ENCODE measurements at regions not wholly inside any gene's neighbourhood (a gene's known extent, or its start where the extent isn't known, plus 50 kb on each side); places are given as distances from the start of the nearest gene placed in this dataset.
"Not testable (repeated sequence)": the region's sequence is repeated elsewhere in the genome, so short reads cannot be mapped to it uniquely, and the experiment has no call there.

DNA sequence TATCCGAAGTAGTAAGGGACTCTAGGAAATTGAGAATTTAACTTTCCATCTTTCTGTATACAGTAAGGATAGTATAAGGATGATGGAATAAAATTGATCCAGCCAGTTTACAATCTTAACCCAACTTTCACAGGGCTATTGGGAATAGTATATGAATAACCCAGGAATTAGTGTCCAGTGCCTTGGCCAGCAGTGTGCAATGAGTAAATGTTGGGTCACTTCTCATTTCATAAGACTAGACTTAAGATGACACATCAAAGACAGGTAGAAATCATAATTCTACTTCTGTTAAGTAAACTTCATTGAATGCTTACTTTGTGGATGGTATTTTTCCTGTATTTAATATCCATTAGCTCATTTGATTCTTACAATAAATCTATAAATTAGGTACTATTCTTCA lies 949.6 kb upstream of the GOT2 start:
- DNase-seq, result no peak

GRCh38 chr16:59665618-59666220 lies 931.6 kb upstream of the GOT2 start:
- no peak for DNase-seq

DNA sequence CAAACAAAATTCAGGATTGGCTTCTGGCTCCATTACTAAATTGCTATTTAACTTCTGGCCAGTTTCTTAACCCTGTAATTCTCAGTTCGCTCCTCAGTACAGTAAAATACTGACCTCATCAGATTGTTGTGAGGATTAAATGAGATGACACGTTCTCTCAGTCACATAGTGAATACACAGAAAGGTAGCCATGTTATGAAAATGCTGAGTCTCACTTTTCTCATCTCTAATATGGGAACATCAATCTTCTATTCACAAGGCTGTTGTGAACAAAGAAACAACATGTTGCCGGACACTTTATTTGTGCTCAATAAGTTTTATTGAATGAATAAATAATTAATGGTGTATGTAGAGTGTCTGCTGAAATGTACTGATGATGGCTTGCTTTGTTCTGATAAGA lies 924.5 kb upstream of the GOT2 start:
- no peak for DNase-seq

- no peak for DNase-seq
Measured at GRCh38 chr16:59655031-59655430, 920.9 kb upstream of the GOT2 start.

GRCh38 chr16:59654455-59654854 lies 920.3 kb upstream of the GOT2 start:
- no peak for DNase-seq

- no peak for DNase-seq
Measured at GRCh38 chr16:59651662-59652061, 917.5 kb upstream of the GOT2 start.

GRCh38 chr16:59645194-59645593 lies 911.1 kb upstream of the GOT2 start:
- no peak for DNase-seq

GRCh38 chr16:59635674-59636073 lies 901.6 kb upstream of the GOT2 start:
- no peak for DNase-seq

GRCh38 chr16:59634951-59635350 lies 900.8 kb upstream of the GOT2 start:
- no peak for DNase-seq

GRCh38 chr16:59634004-59634579 lies 900.0 kb upstream of the GOT2 start:
- DNase-seq, result no peak

GRCh38 chr16:59632276-59632855 lies 898.2 kb upstream of the GOT2 start:
- no peak for DNase-seq

GRCh38 chr16:59624381-59624780 lies 890.3 kb upstream of the GOT2 start:
- not testable (repeated sequence) for DNase-seq

GRCh38 chr16:59614466-59615240 lies 880.5 kb upstream of the GOT2 start:
- no peak for DNase-seq

DNA sequence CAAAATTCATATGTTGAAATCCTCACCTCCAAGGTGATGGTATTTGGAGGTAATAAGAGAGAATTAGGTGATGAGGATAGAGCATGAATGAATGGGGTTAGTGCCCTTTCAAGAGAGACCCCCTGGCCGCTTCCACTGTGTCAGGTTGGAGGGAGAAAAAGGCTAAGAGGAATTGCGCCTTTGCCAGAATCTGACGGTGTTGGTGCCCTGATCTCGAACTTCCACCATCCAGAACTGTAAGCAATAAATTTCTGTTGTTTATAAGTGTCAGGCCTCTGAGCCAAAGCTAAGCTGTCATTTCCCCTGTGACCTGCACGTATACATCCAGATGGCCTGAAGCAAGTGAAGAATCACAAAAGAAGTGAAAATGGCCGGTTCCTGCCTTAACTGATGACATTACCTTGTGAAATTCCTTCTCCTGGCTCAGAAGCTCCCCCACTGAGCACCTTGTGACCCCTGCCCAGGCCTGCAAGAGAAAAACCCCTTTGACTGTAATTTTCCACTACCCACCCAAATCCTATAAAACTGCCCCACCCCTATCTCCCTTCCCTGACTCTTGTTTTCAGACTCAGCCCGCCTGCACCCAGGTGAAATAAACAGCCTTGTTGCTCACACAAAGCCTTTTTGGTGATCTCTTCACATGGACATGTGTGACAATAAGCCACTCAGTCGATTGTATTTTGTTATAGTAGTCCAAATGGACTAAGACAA lies 878.9 kb upstream of the GOT2 start:
- not testable (repeated sequence) for DNase-seq

GRCh38 chr16:59612094-59612493 lies 878.0 kb upstream of the GOT2 start:
- DNase-seq, result no peak

- DNase-seq, result no peak
Measured at GRCh38 chr16:59611556-59611955, 877.4 kb upstream of the GOT2 start.

DNA sequence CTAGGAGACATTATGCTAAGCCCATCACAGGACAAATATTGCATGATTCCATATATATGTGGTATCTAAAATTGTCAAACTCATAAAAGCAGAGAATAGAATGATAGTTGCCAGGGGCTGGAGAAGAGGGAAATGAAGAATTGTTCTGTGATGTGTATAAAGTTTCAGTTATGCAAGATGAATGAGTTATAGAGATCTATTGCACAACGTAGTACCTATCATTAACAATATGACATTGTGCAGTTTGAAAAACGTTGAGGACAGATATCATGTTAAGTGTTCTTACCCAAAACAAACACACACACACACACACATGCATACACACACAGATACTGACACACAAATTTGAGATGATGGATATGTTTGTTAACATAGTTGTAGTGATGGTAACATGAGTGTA lies 871.6 kb upstream of the GOT2 start:
- DNase-seq, result no peak

- DNase-seq, result no peak
Measured at GRCh38 chr16:59604354-59604753, 870.2 kb upstream of the GOT2 start.

- DNase-seq, result no peak
Measured at GRCh38 chr16:59601452-59601851, 867.3 kb upstream of the GOT2 start.

GRCh38 chr16:59597269-59597668 lies 863.2 kb upstream of the GOT2 start:
- no peak for DNase-seq

- no peak for DNase-seq
Measured at GRCh38 chr16:59596693-59597092, 862.6 kb upstream of the GOT2 start.

DNA sequence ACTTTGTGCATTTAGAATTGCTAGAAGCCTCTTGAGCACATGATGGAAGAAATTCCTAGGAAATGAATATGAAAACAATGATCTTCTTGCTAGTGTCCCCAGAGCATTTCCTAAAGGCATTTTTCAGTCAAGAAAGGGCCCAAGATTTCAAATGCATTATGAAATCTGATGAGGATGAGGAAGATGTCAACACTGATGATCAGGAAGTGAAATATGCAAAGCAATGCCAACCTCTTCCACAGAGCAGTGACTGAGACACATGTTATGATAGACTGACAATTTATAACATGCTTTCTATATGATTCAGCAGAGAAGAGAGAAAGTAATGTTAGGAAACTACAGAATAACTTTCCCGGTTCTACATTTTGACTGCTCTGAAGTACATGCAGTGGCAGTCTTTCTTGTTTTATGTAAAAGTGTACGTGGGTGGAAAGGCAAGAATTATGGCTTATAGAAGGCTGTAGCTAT lies 859.1 kb upstream of the GOT2 start:
- DNase-seq, result no peak

GRCh38 chr16:59591480-59591879 lies 857.4 kb upstream of the GOT2 start:
- no peak for DNase-seq

All from T-helper 9 cell (primary cell).